ENCODE measurements at regions not wholly inside any gene's neighbourhood (a gene's known extent, or its start where the extent isn't known, plus 50 kb on each side); places are given as distances from the start of the nearest gene placed in this dataset.

GRCh38 chr20:6524305-6524704 is 243.2 kb upstream of the BMP2 start:
- Mint-ChIP-seq H3K27ac (no peak overlapping the region), H3K27me3 (no peaks in the 10 kb centered on the region), H3K36me3 (no peaks in the 10 kb centered on the region), H3K4me3 (no peak overlapping the region), H3K9me3 (peaks cover 12% of the 10 kb centered on the region), H3K4me1 (ENCODE audit: unreplicated experiment) (no peaks in the 10 kb centered on the region)
- no peak for DNase-seq (ENCODE audit: extremely low spot score, unreplicated experiment)
- no peak for TF ChIP-seq CTCF (conservative IDR thresholded peaks at IDR 0.05)

- no peak for TF ChIP-seq CTCF (conservative IDR thresholded peaks at IDR 0.05)
- Mint-ChIP-seq H3K4me1 (ENCODE audit: unreplicated experiment) (no peaks in the 10 kb centered on the region), H3K4me3 (no peak overlapping the region), H3K27ac (no peak overlapping the region), H3K9me3 (peaks cover 5% of the 10 kb centered on the region), H3K27me3 (peaks cover 4% of the 10 kb centered on the region), H3K36me3 (no peaks in the 10 kb centered on the region)
- DNase-seq (ENCODE audit: extremely low spot score, unreplicated experiment), result no peak
Observed at GRCh38 chr20:6519556-6519955, 247.9 kb upstream of the BMP2 start.

- H3K27me3 Mint-ChIP-seq, result peaks cover 4% of the 10 kb centered on the region
- no peak overlapping the region for H3K4me3 Mint-ChIP-seq
- TF ChIP-seq CTCF (conservative IDR thresholded peaks at IDR 0.05), result no peak
- H3K4me1 Mint-ChIP-seq (ENCODE audit: unreplicated experiment), result no peaks in the 10 kb centered on the region
- H3K27ac Mint-ChIP-seq, result no peak overlapping the region
- H3K9me3 Mint-ChIP-seq, result peaks cover 9% of the 10 kb centered on the region
- DNase-seq (ENCODE audit: extremely low spot score, unreplicated experiment), result no peak
- H3K36me3 Mint-ChIP-seq, result no peaks in the 10 kb centered on the region
Observed at GRCh38 chr20:6515261-6515660, 252.2 kb upstream of the BMP2 start.

- H3K4me1 Mint-ChIP-seq (ENCODE audit: unreplicated experiment), result no peaks in the 10 kb centered on the region
- H3K4me3 Mint-ChIP-seq, result no peak overlapping the region
- H3K9me3 Mint-ChIP-seq, result peaks cover 12% of the 10 kb centered on the region
- no peak for TF ChIP-seq CTCF (conservative IDR thresholded peaks at IDR 0.05)
- no peak for DNase-seq (ENCODE audit: extremely low spot score, unreplicated experiment)
- H3K27me3 Mint-ChIP-seq, result peaks cover 3% of the 10 kb centered on the region
- H3K27ac Mint-ChIP-seq, result no peak overlapping the region
- no peaks in the 10 kb centered on the region for H3K36me3 Mint-ChIP-seq
Observed at GRCh38 chr20:6513599-6513998, 253.9 kb upstream of the BMP2 start.

GRCh38 chr20:6509374-6509773 is 258.1 kb upstream of the BMP2 start:
- Mint-ChIP-seq H3K27me3 (no peaks in the 10 kb centered on the region), H3K4me1 (ENCODE audit: unreplicated experiment) (no peaks in the 10 kb centered on the region), H3K9me3 (peaks cover 15% of the 10 kb centered on the region), H3K4me3 (no peak overlapping the region), H3K27ac (no peak overlapping the region), H3K36me3 (no peaks in the 10 kb centered on the region)
- no peak for DNase-seq (ENCODE audit: extremely low spot score, unreplicated experiment)
- TF ChIP-seq CTCF (conservative IDR thresholded peaks at IDR 0.05), result no peak

GRCh38 chr20:6506906-6507305 is 260.6 kb upstream of the BMP2 start:
- no peaks in the 10 kb centered on the region for H3K36me3 Mint-ChIP-seq
- H3K27me3 Mint-ChIP-seq, result peaks cover 3% of the 10 kb centered on the region
- no peaks in the 10 kb centered on the region for H3K4me1 Mint-ChIP-seq (ENCODE audit: unreplicated experiment)
- DNase-seq (ENCODE audit: extremely low spot score, unreplicated experiment), result no peak
- H3K4me3 Mint-ChIP-seq, result no peak overlapping the region
- H3K27ac Mint-ChIP-seq, result no peak overlapping the region
- peaks cover 15% of the 10 kb centered on the region for H3K9me3 Mint-ChIP-seq
- no peak for TF ChIP-seq CTCF (conservative IDR thresholded peaks at IDR 0.05)
